NB4 (cell line): ENCODE measurements at regions not wholly inside any gene's neighbourhood (a gene's known extent, or its start where the extent isn't known, plus 50 kb on each side); places are given as distances from the start of the nearest gene placed in this dataset.

ENCODE experiments used
- MYC ChIP-seq: IDR thresholded peaks from 2 replicates; pipeline ENCODE4 v1.6.1; 2011; ENCODE audit warnings: low read depth, low read length
- POLR2A ChIP-seq: IDR thresholded peaks from 2 replicates; pipeline ENCODE4 v1.6.1; 2011; ENCODE audit warnings: mild to moderate bottlenecking; ENCODE audit not compliant: insufficient read length; ENCODE audit errors: extremely low read depth
- TF ChIP-seq, protein P1 (sequence below): IDR thresholded peaks from one replicate; pipeline ENCODE4 v1.5.1; 2012; ENCODE audit warnings: low read depth, low read length

DNA sequence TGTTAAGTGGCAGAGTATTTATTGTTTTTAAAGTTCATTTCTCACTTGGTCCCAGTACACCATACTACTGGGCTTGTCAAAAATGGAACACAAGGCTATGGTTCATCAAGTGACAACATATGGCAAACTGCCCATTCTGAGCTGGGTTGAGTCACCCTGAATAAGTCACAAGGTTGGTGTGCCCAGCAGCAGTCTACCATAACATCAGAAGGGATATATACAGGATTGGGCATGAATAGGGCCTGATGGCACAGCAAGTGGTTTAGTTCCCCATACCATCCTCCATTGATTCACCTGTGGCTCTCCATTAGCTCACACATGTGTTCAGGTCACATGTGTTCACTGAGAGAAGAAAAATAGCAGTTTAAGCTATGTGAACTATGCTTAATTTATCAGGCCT, 249.8 kb upstream of the PRDM9 start:
- TF ChIP-seq, protein P1, sequence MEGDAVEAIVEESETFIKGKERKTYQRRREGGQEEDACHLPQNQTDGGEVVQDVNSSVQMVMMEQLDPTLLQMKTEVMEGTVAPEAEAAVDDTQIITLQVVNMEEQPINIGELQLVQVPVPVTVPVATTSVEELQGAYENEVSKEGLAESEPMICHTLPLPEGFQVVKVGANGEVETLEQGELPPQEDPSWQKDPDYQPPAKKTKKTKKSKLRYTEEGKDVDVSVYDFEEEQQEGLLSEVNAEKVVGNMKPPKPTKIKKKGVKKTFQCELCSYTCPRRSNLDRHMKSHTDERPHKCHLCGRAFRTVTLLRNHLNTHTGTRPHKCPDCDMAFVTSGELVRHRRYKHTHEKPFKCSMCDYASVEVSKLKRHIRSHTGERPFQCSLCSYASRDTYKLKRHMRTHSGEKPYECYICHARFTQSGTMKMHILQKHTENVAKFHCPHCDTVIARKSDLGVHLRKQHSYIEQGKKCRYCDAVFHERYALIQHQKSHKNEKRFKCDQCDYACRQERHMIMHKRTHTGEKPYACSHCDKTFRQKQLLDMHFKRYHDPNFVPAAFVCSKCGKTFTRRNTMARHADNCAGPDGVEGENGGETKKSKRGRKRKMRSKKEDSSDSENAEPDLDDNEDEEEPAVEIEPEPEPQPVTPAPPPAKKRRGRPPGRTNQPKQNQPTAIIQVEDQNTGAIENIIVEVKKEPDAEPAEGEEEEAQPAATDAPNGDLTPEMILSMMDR, result no peak
- TF ChIP-seq MYC, result no peak
- TF ChIP-seq POLR2A, result no peak
